GM18499 (cell line): ENCODE measurements at regions not wholly inside any gene's neighbourhood (a gene's known extent, or its start where the extent isn't known, plus 50 kb on each side); places are given as distances from the start of the nearest gene placed in this dataset.

Source experiments
- ATAC-seq: cut with Tn5 transposase; IDR thresholded peaks from one replicate; pipeline ENCODE4 v1.9.1; 2021; ENCODE audit warnings: moderate number of reproducible peaks; ENCODE audit not compliant: insufficient read depth, unreplicated experiment

DNA sequence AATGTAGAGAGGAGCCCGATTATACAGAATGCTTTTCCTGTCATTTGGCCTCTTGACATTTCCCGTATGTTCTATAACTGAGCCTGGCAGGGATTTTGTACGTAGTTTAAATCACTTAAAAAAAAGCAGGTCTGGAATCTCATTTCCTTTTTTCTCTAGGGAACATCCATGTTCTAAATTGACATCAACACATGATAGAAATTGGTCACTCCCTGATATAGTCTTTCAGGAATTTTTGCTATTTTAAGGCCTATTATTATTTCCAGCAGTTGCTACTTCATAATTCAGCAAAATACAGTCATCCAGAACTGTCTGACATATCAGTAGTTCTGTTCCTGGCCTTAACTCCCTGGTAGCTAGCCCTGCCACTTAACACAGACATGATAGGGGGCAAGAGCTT lies 565.7 kb upstream of the ZEB2 start:
- ATAC-seq, result no peak

DNA sequence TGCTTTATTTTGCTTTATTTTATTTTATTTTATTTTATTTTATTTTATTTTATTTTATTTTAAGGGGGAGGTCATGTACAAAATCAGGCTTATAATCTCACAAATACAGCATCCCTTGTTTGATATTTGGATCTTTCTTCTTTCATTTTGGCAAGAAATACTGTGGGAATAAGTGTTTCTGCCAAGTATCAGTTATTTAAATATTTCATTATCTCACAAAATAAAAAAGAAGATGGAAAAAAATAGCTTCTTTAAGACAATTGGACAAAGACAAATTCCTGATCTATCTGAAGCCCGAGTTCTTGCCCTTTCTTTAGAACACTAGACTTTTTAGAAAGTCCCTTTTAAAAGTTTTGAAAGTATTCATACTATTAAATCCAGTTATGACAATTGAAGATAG lies 560.5 kb upstream of the ZEB2 start:
- no peak for ATAC-seq

DNA sequence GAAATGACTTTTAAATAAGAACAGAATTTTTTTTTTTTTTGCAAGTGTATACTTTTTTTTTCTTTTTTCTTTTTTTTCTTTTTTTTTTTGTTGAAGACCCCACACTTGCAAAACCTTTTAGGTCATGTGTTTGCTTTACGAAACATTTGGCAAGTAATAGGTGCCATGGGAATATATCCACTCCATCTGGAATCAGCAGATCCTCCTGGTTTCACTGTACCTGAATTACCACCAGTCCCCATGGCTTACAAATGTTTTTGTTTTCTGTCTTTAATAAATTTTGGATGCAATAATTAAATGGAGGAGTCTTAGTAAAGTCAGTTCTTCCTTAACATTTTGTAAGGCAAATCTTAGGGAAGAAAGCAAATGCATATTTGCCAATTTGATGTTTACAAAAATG lies 559.7 kb upstream of the ZEB2 start:
- ATAC-seq, result no peak

DNA sequence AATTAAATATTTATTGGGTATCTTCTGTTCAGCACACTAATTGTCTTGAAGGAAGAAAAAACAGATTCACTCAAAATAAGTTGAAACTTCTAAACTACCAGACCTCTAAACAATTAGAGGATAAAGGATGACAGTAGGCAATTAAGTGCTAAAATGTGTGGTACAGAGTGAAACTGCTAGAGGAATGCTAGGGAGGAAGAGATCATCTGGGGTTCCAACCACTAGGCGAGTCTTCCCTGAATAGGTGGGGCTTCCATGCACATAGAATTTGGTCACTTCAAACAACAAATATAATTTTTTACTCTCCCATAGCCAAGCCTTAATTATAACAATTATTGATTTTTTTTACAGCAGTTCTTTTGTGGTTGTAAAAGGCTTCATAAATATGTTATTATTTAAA lies 559.0 kb upstream of the ZEB2 start:
- no peak for ATAC-seq

DNA sequence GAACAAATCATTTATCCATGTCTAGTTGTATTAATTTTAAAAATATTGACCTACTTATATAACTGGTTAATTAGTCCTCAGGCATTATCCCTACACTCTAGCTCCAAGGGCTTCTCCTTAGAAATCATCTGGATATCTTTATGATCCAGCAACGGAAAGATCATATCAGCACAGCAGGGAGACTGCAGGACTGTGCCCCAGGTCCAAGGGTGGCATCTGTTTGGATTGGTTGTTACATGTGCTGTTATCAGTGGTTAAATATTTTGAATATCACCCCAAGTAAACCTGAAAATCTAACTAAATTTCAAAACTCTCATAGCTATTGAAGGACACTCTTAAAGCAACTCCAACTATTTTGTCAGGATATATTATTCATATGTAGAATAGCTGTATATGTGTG lies 556.2 kb upstream of the ZEB2 start:
- ATAC-seq, result no peak

DNA sequence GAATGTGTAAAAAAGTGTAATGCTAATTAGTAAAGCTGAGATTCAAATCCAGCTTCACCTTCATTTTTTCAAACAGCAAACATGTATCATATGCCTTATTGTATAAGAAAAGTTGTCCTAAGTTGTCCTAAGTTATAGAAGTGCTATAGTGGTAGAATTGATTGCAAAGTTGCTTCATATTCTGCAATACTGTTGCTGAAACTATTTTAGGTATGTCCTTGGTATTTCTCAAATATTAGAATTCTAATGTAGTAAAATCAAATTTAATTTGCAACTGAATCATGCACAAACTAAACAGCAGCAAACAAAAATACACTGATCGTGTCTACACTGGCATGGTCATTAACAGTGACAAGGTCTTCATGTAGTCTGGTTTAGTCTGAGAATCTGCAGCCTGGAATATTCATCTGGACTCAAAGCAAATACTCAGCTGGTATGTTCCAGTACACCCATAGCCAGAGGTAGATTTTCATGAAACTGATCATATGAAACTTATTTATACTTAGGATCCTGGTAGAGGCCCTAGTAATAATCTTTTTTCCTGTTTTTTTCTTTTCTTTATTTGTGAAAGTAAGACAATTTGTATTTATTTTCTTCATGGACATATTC lies 555.6 kb upstream of the ZEB2 start:
- no peak for ATAC-seq

DNA sequence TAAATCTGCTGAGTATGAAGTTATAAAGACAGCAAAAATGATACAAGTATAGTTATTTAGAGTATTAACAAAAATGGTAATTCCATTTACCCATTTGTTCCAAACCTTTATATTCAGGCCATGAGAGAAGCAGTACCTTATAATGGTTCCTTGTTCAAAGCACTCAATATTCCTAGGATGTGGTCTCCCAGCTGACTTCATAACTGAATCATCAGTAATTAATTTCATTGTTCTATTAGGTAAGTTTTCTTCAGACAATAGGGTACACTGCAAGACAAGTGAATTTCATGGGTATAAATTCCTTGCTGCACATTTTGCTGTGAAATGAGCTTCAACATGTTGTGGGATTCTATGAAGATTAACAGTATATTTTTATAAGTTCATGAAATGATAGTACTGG lies 550.8 kb upstream of the ZEB2 start:
- no peak for ATAC-seq

DNA sequence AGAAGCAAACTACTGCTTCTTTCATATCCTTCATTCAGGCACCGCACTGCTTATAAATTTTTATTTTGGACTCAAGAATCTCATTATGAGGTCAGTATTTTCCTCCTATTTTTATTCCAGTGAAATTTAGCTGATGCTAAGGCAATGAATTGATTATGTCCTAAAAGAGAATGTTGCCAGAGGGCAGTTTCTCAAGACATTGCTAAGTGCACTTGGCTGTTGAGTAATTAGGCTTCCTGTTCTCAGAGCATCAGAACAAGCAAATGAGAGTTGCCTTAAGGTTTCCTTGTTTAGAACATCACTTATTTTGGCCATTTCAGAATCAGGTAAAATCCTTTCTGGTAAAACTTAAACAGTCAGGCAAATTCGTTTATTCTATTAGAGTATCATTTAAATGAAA lies 548.6 kb upstream of the ZEB2 start:
- ATAC-seq, result no peak

DNA sequence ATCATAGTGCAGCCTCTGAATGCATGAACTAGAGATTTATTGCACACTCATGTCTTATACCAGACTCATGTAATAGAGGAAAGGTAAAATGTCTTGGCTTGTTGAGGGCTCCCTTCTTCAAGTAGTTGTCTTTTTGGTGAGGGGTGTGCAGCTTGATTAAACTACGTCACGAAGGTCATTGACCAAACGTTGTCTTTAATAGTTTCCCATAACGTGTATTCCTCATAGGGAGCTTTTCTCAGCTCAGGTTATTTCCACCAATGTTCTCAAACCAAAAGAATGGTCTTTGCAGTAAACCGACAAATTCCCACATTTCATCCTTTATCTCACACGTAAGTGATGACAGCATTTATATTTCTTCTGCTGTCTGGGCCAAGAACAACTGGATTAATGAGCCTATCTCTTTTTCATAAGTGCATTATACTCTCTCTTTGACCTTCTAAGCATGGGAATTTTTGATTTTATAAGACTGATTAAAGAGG lies 547.7 kb upstream of the ZEB2 start:
- ATAC-seq, result no peak

DNA sequence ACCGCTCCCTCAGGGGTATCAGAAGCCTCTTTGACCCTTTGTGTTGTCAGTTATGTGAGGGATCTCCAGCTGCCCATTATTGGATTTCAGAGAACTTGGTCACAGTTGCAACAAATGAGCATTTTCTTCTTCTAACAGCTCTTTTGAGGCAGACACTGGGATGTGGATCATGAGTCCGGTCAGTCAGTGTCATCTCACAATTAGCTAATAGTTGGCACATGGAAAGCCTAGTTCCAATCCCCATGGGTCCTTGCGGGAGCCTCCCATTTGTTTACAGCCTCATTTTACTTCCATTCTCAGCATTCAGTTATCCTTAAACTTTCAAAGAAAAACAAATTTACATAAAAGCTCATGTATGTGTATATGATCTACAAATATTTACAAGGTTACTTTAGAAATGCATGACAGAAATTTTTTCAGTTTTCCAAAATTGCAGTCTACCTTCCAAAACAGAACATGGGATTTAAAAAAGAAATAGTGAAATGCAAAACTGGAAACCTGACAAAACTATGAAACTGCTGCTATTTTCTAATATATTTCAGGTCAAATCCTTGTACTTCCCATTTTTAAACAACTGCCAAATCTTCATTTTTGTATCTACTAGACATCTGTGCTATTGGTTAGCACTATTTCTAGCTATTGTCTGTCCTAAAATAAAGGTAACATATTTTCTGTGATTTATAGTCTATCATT lies 547.1 kb upstream of the ZEB2 start:
- ATAC-seq, result no peak

DNA sequence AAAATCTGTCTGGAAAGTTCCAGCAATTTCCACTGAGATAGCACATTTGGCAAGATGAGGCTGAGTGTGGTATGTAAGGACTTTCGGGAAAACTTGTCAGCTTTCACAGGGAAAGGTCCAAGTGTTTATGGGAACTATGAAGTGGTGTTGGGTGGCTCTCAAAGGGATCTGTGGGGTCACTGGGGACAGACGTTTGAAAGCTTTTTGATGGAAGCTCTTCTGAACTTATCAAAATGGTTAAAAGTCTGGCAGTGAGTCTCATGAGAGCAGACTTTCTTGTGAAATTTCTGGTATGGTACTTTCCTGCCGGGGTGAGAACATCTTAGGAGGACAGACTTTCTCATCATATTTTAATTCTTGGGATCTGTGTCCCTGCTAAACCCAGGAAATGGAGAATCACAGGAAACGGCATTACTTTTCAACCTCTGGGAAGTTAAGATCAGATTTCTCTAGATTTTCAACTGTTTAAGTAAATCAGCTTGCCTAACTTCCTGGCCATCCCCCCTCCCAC lies 546.3 kb upstream of the ZEB2 start:
- ATAC-seq, result no peak

DNA sequence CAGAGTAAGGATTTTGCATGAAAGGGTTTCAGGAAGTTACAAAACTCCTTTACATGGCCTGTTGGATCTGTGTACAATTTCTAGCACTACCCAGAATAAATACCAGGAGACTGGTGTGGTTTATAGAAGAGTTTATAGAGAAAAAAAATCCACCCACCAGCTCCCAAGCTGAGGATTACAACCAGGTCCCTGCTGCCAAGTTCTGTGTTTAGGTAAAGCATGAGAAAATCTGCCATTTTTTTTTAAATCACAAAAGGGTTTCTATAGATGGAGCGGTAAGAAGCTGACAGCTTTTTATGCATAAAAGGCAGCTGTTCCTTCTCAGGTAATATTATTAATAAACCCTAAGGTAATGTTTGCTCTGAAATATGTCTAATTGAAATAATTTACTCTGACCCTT lies 545.4 kb upstream of the ZEB2 start:
- no peak for ATAC-seq

DNA sequence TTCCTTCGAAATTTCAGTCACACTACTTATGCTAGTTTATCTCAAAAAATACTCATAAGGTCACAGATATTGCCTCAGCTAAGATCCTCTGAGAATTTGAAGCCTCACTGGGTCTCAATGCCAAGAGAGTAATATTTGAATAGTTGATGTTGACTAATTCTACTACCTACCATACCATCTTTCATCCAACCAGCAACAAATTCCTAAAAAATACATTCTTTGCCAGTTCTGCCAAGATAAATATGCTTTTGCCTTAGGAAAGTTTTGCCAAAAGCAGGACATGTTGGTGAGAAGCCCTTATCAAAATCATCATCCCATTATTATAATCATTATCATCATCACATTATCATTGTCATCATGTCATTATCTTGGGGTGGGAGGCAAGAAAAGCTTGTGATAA lies 544.6 kb upstream of the ZEB2 start:
- no peak for ATAC-seq

DNA sequence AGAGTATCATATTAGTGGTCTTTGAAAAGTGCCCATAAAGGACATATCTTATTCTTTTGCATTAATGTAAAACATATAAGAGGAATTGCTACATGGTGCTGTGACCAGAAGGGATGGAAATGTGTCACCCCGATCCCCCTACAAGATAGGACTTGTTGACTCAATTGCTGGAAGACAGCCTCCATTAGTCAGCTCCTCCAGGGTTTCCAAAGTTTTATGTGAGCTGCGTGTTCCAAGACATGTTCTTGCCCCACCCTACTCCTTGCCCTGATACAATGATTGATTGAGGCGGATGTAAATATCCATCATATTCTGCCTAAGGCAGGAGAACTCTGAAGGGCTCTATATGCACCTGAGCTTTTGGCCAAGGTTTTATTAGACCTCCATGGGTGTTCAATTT lies 541.0 kb upstream of the ZEB2 start:
- no peak for ATAC-seq

DNA sequence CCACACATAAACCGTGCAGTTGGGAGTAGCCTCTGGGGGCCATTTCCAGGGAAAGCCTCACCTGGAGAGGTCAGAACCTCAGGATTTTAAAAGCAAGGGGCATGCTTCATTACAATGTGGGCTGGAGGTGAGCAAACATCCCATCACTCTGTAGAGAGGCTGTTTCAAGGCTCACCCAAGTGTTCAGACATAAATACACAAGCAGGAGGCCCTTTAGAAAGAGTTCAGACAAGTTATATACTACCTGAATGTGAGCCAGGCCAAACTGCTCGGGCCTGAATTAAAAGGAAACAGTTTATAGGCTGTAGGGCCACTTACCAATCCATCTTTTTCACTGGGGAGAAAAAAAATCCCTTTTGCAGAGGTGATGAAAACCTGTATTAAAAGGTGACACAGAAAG lies 540.0 kb upstream of the ZEB2 start:
- no peak for ATAC-seq

DNA sequence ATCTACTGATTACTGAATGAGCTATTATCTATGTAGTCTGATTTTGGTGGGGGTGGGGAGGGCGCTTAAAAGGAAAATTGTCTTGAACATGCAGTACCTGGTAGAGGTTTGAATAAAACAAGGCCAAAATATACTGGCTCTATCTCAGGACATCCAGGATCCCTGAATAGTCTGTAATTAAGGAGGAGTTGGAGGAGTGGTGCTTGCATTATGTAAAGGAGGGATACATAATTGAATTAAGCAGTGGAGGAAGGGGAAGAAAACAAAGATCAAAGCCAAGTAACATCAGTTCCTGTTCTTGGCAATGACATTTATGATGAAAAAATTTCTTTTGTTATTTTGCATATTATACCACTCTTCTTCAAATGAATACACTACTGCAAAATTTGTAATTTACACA lies 539.4 kb upstream of the ZEB2 start:
- no peak for ATAC-seq

DNA sequence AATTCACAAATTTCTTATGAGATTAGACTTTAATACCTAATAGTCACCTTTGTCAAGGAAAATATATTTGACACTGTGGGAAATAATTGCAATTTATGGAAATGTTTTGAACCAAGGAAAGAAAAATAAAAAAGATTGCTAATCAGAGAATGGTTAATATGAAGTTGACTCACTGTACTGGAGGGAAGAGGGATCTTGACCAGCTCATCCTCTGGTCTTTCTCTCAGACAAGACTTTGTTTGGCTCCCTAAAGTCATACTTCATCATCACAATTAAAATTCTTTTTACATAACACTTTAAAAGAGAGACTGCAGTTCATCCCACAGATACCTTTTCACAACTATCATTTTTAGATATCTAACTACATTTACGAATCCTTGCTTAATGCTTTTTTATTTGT lies 538.5 kb upstream of the ZEB2 start:
- no peak for ATAC-seq

DNA sequence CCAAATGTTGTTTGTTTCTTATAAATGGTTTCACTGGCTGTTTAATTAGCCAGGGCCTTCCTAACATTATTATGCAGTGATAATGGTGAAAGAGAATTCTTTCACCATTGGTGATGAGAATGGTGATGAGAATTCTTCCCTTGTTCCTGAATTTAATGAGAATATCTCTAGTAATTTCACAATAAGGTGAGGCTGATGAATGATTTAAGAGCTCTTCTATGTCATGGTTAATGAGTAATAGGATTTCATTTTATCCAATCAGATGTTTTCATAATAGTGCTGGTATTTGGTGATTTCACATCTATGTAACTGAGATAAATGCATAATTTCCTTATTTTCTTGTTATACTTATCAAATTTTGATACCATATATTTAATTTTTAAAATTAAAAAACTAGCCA lies 535.7 kb upstream of the ZEB2 start:
- no peak for ATAC-seq

DNA sequence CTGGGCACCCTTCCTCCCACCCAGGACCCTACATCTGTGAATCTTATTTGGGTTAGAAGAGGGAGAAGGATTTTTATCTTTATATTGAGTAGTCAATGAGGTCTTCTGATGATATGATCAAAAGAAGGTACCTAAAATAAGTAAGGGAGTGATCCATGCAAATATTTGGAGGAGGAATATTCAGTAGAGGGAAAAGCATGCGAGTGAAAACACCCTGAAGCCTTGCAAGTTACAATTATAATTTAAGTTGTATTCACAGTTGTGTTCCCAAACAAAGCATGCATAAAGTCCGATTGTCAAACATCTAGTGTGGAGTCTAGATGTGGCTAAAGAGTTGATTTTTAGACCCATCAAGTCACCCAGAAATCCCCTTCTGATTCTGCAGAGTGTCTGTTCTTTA lies 530.2 kb upstream of the ZEB2 start:
- no peak for ATAC-seq

DNA sequence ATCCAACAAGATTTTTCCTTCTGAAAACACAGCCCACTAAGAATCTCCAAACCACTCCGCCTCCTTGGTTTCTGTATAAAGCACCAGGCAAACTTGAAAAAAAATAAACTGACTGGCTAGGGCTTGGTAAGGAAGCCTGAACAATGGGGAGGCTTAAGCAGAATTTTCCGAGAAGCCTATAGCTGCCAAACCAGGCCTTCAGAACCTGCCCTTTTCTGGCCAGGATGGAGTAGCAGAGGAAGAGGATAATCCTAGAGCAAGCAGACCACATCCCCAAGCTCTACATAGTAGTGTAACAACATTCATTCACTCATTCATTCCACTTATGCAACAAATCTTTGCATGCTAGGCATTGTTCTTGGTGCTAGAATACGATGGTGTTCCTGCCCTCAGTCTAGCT lies 529.6 kb upstream of the ZEB2 start:
- no peak for ATAC-seq

DNA sequence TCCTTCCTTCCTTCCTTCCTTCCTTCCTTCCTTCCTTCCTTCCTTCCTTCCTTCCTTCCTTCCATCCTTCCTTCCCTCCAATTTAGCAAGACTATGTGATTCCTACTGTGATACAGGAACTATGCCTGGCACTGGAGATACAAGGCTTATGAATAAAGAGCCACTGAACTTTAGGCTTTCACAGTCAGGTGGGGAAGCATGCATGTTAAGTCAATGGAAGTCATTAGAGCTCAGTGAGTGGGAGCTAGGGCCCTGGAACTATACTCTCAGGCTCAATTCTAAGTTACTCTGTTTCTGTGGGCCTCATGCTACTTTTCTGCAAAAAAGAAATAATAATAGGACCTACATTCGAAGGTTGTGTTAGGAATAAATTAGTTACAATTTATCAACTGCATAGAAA lies 527.6 kb upstream of the ZEB2 start:
- no peak for ATAC-seq

DNA sequence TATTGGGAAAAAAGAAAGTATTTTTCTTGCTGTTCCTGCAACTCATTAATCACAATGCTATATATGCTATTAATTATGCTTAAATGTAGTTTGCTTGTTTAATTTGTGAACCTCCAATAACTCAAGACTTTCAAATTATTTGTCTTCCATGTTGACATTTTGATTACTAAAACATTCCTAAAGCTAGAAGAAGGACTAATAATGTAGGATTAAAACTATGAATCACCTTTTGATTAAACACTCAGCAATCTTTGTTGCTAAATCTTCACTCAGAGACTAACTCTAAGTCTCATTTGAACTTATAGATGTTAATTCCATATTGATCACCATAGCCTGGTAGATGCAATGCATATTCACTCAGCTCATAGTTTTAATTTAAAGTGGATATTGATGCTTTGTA lies 524.6 kb upstream of the ZEB2 start:
- ATAC-seq, result no peak
